ENCODE measurements at regions not wholly inside any gene's neighbourhood (a gene's known extent, or its start where the extent isn't known, plus 50 kb on each side); places are given as distances from the start of the nearest gene placed in this dataset.
"Not testable (repeated sequence)": the region's sequence is repeated elsewhere in the genome, so short reads cannot be mapped to it uniquely, and the experiment has no call there.

GRCh38 chr14:92250366-92250765 is 72.6 kb upstream of the SLC24A4 start:
- H2BK120ac ChIP-seq (ENCODE audit: low read depth, low read length); H3K56ac ChIP-seq (ENCODE audit: extremely low read depth, insufficient read depth, low read length); H4K91ac ChIP-seq (ENCODE audit: insufficient read depth, low read depth, low read length); H3K14ac ChIP-seq (replicated peaks; ENCODE audit: low read depth, low read length); intact Hi-C loops (cut with micrococcal nuclease); H3K79me1 ChIP-seq (ENCODE audit: low read depth in 1 of 2, low read length in 2 of 2); H2BK5ac ChIP-seq (ENCODE audit: low read depth, low read length, poor library complexity, severe bottlenecking); H2BK20ac ChIP-seq (ENCODE audit: low read depth, low read length); H3K9me3 ChIP-seq (ENCODE audit: control insufficient read depth, insufficient read depth, low read length); H3K9ac ChIP-seq (ENCODE audit: low read depth, low read length); H4K8ac ChIP-seq (ENCODE audit: low read depth in 2 of 2, low read length in 2 of 2); H3K9me1 ChIP-seq (ENCODE audit: insufficient read depth, low read length); H2AK5ac ChIP-seq (ENCODE audit: low read depth, low read length); H3K4me2 ChIP-seq (ENCODE audit: low read depth, low read length); H3K4ac ChIP-seq (ENCODE audit: low read depth, low read length); BruUV-seq (replicated peaks); H4K20me1 ChIP-seq (ENCODE audit: insufficient read depth, low read length); H4K5ac ChIP-seq (ENCODE audit: low read depth, low read length); H3K18ac ChIP-seq (ENCODE audit: low read depth, low read length); H3K23ac ChIP-seq (ENCODE audit: low read depth, low read length); H2BK15ac ChIP-seq (ENCODE audit: low read depth, low read length); H2AFZ ChIP-seq (replicated peaks; ENCODE audit: low read length, poor library complexity); POLR2A ChIA-PET (ENCODE audit: unreplicated experiment); dilution Hi-C loops (cut with HindIII; ENCODE audit: low sequenced_read_pairs, unreplicated experiment); H3K4me3 ChIP-seq (ENCODE audit: insufficient read depth, low read depth, low read length); H3K27ac ChIP-seq (ENCODE audit: insufficient read depth, low read length); in situ Hi-C loops (cut with MboI; ENCODE audit: low sequenced_read_pairs); ATAC-seq (ENCODE audit: low read depth); DNase-seq; H3K4me1 ChIP-seq (ENCODE audit: control insufficient read depth, insufficient read depth, low read length); H2AK9ac ChIP-seq (replicated peaks; ENCODE audit: low read depth, low read length, poor library complexity); CTCF ChIA-PET; H3K36me3 ChIP-seq (ENCODE audit: control insufficient read depth, insufficient read depth, low read length): not testable (repeated sequence)
- 67% methylated on average over 3 of the region's 8 CpGs; no CpG with 5 or more reads in 1 of the 2 experiments for WGBS, 2 experiments (ENCODE audit: extremely low coverage in 2 of 2, insufficient read length in 1 of 2)
- H3K27me3 ChIP-seq (ENCODE audit: control insufficient read depth, insufficient read depth, low read length): peaks cover 18% of the 10 kb centered on the region
